ENCODE measurements at regions not wholly inside any gene's neighbourhood (a gene's known extent, or its start where the extent isn't known, plus 50 kb on each side); places are given as distances from the start of the nearest gene placed in this dataset.

- TF ChIP-seq CTCF (IDR thresholded peaks at IDR 0.05): no peak
- no peak for TF ChIP-seq POLR2A (IDR thresholded peaks at IDR 0.05)
Measured at GRCh38 chr3:154507727-154508126, 77.7 kb upstream of the GPR149 start.

All from thyroid gland (tissue), 4 donors.